ENCODE measurements at regions not wholly inside any gene's neighbourhood (a gene's known extent, or its start where the extent isn't known, plus 50 kb on each side); places are given as distances from the start of the nearest gene placed in this dataset.

GRCh38 chr1:209038316-209038715 lies 545.2 kb upstream of the CAMK1G start:
- TF ChIP-seq, protein P1, sequence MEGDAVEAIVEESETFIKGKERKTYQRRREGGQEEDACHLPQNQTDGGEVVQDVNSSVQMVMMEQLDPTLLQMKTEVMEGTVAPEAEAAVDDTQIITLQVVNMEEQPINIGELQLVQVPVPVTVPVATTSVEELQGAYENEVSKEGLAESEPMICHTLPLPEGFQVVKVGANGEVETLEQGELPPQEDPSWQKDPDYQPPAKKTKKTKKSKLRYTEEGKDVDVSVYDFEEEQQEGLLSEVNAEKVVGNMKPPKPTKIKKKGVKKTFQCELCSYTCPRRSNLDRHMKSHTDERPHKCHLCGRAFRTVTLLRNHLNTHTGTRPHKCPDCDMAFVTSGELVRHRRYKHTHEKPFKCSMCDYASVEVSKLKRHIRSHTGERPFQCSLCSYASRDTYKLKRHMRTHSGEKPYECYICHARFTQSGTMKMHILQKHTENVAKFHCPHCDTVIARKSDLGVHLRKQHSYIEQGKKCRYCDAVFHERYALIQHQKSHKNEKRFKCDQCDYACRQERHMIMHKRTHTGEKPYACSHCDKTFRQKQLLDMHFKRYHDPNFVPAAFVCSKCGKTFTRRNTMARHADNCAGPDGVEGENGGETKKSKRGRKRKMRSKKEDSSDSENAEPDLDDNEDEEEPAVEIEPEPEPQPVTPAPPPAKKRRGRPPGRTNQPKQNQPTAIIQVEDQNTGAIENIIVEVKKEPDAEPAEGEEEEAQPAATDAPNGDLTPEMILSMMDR (conservative IDR thresholded peaks at IDR 0.05): no peak
- no peak overlapping the region for H3K27ac ChIP-seq

GRCh38 chr1:209038735-209039134 lies 544.8 kb upstream of the CAMK1G start:
- TF ChIP-seq, protein P1 (conservative IDR thresholded peaks at IDR 0.05): no peak
- no peak overlapping the region for H3K27ac ChIP-seq

DNA sequence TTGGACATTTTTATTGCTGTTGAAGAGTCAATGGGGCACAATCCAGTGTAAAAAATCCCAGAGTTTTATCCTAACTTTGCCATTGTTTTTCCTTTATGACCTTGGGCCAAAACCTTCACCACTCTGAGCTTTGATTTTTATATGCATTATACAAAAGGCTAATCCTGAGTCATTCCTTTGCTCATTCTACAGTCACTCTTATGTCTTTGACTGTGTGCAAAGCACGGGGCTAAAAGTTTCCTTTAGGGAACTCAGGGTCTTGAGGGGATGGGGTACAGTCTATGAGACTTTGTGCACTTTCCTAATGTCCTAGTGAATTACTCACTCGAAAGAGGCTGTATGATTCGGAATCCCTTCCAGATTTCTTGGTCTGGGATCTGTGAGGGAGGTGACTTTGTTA lies 543.2 kb upstream of the CAMK1G start:
- H3K27ac ChIP-seq: no peak overlapping the region

DNA sequence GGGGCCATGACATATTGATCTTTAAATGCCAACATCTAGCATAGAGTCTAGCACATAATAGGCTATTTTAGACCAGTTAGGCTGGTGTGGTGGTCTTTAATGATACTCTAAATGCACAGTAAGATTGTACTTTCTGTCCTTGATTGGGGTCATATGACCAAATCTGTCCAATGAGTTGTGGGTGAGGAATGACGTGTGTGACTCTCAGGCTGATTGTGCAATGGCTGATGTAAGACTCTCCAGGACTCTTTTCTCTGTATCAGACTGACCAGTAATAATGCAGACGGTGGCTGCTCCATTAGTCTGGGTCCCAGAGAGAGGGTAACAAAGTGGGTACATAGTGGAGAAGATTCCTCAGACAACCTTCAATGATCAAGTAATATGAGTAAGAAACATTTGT lies 541.6 kb upstream of the CAMK1G start:
- H3K27ac ChIP-seq: no peak overlapping the region
- TF ChIP-seq, protein P1 (conservative IDR thresholded peaks at IDR 0.05): no peak

More for the DNA sequence above, 543.2 kb upstream of the CAMK1G start:
- TF ChIP-seq, protein P1 (conservative IDR thresholded peaks at IDR 0.05): no peak

DNA sequence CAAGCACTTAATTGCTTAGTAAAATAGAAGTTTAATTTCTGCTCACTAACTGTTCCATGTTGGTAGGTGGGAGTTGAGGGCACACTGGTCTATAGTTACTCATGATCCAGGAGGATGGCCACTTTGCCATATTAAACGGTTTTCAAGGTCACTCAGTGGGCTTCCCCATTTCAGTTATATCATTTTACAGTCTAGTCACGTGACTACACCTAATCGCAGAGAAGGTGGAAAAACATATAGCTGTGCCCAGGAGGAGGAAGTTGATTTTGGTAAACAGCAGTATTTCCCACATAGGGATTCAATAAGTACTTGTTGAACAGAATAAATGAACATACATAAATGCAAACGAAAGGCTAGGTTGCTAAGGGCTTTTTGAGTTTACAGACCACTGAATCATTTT lies 541.1 kb upstream of the CAMK1G start:
- H3K27ac ChIP-seq: no peak overlapping the region
- TF ChIP-seq, protein P1 (conservative IDR thresholded peaks at IDR 0.05): no peak

DNA sequence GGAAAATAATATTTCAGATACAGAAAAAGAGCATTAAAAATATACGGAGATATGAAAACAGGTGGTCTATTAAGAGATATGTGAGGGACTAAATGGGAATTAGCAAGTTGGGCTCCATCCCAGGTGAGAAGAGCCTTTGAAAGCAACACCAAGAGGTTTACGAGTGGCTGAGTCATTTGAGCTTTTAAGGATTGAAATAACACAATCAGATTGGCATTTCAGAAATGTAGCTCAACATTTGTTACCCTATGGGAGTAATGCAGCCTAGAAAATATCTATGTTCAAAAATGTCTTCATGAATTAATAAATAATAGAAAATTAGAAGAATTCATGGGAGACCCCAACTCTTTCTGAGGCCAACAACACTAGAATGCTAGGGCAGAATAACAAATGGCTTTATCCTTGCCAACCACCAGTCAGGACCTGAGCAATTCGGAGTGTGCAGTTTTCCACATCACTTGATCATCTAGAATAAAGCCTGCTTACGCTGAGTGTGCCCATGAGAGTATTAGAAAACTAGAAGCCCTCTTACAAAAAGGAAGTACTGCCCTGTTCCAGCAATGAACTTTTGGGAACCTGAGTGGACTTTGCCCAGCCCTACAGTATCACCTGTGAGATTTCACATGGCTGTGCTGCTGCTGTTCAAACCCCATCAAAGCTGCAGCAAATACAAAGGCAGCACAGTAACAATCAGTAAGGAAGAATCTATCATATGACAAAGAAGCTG lies 538.0 kb upstream of the CAMK1G start:
- H3K27ac ChIP-seq: no peak overlapping the region
- TF ChIP-seq, protein P1 (conservative IDR thresholded peaks at IDR 0.05): no peak

GRCh38 chr1:209046058-209046417 lies 537.5 kb upstream of the CAMK1G start:
- no peak overlapping the region for H3K27ac ChIP-seq
- TF ChIP-seq, protein P1 (conservative IDR thresholded peaks at IDR 0.05): no peak
